ENCODE measurements at regions not wholly inside any gene's neighbourhood (a gene's known extent, or its start where the extent isn't known, plus 50 kb on each side); places are given as distances from the start of the nearest gene placed in this dataset.
"Not testable (repeated sequence)": the region's sequence is repeated elsewhere in the genome, so short reads cannot be mapped to it uniquely, and the experiment has no call there.

DNA sequence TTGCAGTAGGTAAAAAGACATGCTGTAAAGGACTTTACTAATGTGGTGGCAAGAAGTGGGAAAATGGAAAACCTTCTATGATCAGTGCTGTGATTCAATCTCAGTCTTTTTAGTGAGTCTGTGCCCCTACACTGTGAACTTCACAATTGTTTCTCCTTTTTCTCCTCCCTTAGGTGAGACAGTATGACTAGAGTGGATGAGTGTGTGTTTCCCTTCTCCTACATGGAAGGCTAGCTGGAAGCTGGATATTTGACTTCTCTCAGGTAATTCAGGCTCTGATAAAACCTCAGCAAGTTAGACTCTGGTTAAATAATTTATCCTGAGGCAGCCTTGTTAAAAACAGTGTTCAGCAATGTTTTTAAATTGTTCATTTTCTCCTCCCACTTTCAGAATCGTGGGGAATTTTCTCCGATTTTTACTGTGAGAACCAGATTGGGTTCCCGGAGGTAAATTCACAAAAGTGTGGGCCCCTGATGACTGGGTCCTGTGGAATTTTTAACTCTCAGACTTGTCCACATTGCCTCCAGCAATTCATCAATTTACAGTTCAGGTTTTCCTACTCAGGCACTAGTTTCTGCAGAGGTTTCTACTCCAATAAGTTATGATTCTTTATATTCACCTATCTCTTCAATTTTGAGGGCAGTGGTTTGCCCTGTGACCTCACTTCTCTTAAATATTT, 149.1 kb upstream of the PIK3R1 start:
- DNase-seq = no peak

DNA sequence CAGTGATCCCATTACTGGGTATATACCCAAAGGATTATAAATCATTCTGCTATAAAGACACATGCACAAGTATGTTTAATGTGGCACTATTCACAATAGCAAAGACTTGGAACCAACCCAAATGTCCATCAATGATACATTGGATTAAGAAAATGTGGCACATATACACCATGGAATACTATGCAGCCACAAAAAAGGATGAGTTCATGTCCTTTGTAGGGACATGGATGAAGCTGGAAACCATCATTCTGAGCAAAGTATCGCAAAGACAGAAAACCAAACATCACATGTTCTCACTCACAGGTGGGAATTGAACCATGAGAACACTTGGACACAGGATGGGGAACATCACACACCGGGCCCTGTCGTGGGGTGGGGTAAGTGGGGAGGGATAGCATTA, 150.2 kb upstream of the PIK3R1 start:
- DNase-seq = not testable (repeated sequence)

DNA sequence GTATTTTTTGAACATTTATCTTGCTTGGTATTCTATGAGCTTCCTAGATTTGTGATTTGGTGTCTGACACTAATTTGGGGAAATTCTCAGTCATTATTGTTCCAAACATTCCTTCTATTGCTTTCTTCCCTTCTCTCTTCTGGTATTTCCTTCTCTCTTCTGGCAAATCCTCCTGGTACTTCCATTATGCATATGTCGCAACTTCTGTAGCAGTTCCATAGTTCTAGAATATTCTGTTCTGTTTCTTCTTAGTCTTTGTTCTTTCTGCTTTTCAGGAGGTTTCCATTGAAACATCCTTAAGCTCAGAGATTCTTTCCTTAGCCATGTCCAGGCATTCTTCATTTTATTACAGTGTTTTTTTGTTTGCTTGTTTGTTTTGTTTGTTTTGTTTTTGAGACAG, 155.2 kb upstream of the PIK3R1 start:
- DNase-seq = no peak

DNA sequence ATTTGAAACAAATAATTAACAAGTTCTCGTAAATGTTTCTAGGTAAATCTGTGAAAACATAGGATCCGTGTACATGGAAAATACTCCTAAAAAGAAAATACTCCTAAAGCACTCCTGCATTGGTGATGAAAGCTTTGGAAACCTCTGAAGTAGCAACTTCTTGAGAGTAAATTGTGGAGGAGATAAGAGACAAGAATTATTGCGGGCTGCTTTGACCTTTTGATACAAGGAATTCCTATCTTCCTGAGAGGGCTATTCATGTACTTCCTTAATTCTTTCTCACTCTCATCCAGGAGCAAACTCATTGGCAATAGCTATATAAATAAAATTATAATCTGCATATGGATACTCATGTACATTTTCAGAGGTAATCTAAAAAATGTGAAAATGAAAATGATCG, 158.4 kb upstream of the PIK3R1 start:
- DNase-seq = no peak

DNA sequence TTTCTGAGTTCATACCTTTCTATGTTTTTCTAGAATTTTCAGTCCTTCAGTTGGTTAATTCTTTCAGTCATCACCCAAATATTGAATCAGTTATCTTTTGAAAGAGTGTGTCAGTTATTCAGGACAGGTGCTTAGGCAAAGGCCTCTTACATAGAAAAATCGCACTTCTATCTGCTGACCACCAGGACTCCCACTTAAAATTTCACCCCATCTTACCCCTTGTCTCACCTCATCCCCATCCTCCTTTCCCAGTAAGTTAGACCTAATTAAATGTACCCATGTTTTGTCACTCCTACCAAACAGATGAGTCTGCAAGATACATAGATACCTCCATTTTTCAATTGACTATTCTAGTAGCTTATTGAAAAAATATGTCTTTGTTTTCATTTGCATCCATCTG, 159.9 kb upstream of the PIK3R1 start:
- no peak for DNase-seq

DNA sequence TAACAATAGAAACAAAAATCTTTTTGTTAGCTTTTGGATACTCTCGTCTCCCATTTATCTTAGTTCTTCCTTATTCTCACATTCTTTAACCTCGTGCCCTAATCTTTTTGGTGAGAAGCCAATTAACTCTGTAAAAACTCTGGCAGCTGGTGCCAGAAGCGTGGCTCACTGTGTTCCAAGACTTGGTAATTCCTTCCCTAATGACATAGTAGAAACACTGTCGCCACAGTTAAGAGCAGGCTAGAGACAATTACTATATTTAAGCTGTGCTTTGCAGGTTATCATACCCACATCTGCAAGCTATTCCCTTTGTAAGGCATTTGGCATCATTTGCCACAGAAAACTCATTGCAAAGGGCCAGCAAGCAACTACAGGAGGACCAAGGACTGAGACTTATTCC, 160.9 kb upstream of the PIK3R1 start:
- no peak for DNase-seq

DNA sequence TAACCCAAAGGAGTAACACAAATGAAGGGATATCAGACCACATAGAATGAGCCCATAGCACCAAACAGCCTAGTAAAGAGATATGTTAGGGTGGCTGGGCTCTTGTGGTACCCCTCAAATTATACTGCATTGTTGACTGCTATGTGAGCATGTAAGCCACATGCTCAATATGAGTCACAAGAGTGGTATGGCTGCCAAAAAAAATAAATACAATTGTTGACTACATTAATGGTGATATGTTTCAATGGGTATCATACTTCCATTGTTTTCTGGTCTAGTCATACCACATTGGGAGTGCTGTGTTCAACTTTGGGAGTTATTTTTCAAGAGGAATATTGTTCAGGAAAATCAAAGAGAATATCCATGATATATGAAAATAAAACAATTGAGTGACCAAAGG, 162.4 kb upstream of the PIK3R1 start:
- DNase-seq = no peak

DNA sequence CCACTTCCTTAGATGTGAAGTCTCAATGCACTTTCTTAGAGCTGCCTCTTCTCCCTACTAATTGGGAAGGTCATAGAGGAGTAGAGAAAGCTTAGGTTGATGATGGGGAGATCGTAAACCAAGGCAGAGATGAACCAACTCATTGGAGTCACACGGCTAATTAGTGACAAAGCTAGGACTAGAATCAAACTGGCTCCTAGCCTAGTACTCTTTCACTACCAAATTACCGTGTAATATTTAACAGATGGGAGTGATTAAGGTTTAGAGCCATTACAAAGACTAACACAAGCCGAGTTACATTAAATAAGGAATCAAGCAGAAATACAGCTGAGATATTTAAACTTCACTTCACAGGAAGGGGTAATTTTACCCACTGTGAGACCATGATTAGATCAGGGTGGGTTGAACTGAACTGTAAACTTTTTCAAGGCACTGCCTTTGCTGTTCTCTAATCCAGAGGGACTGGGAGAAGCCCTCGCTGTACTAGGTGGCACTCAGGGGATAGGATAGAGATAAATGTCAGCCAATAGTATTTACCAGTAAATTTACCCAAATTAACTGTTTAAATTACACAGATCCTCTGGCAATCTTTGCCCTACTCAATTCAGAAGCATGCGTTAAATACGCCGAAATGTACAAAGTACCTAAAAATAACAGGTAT, 166.4 kb upstream of the PIK3R1 start:
- no peak for DNase-seq

DNA sequence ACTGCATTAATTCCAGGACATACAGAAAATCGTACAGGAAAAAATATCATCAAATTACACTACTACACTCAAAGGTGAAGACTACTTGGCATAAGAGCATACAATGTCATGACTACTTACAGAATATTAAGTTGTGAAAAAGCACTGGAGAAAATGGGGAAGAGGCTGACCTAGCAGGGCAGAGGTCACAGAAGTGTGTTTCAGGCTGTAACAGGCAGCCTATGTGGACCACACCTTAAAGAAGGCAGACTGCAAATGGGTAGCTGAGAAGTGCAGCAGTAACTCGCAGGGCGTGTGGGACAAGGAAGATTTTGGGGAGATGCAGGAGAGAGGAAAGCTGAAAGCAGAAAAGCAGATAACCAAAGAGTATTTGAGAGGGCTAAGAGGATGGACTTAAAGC, 167.0 kb upstream of the PIK3R1 start:
- no peak for DNase-seq

DNA sequence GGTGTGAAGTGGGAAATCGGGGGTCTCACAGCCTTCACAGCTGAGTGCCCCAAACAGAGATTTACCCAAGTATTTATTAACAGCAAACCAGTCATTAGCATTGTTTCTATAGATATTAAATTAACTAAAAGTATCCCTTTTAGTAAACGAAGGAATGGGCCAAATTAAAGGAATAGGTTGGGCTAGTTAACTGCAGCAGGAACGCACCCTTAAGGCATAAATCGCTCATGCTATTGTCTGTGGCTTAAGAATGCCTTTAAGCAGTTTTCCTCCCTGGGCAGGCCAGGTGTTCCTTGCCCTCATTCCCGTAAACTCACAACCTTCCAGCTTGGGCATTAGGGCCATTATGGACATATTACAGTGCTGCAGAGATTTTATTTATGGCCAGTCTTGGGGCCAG, 167.5 kb upstream of the PIK3R1 start:
- not testable (repeated sequence) for DNase-seq

DNA sequence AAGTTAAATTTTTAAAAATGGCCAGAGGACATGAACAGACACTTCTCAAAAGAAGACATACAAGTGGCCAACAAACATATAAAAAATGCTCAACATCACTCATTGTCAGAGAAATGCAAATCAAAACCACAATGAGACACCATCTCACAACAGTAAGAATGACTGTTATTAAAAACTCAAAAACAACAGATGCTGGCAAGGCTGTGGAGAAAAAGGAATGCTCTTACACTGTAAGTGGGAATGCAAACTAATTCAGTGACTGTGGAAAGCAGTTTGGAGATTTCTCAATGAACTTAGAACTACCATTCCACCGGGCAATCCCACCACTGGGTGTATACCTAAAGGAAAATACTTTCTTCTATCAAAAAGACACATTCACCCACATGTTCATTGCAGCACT, 168.5 kb upstream of the PIK3R1 start:
- no peak for DNase-seq

DNA sequence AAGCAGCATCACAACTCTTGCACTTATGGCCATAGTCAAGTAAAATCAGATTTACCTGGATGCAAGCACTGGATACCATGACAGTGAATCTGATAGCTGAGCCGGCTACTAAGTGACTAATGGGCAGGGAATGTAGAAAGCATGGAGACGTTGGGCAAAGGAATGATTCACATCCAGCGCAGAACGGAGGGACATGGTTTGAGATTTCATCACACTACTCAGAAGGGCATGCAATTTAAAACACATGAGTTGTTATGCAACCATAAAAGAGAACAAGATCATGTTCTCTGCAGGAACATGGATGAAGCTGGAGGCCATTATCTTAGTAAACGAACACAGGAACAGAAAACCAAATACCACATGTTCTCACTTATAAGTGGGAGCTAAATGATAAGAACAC, 169.1 kb upstream of the PIK3R1 start:
- DNase-seq = no peak

DNA sequence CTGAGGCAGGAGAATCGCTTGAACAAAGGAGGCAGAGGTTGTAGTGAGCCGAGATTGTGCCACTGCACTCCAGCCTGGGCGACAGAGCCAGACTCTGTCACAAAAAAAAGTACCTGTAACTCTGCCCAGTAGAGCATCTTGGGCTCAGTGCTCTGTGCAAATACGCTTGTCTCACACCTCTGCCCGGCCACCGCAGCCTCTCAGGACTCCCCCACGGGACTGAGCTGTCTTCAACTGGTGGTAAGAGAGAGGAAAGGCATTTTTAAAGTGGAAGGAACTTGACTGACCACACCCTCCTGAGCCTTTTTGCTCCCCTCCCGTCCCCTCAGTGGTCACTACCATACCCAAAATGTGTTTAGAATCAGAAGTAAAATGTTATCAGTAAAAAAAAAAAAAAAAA, 174.3 kb upstream of the PIK3R1 start:
- DNase-seq = no peak

DNA sequence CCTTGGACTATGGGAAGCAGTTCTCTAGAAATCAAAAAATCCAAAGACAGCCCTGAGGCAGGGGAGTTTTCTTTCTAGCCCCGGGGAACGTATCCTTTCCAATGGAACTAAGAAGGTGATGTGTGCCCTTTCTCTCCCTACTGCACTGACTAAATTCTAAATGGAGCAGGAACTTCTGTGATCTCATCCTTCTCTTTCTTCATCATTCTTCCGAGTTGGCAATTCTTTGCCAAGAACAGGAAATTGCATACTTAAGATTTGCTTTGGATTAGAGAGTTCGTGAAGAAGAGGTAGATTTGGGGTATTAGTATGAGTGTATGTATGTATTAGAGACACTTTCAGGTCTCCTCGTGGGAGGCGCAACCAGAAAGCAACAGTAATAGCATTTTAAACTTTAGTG, 178.0 kb upstream of the PIK3R1 start:
- DNase-seq = no peak

DNA sequence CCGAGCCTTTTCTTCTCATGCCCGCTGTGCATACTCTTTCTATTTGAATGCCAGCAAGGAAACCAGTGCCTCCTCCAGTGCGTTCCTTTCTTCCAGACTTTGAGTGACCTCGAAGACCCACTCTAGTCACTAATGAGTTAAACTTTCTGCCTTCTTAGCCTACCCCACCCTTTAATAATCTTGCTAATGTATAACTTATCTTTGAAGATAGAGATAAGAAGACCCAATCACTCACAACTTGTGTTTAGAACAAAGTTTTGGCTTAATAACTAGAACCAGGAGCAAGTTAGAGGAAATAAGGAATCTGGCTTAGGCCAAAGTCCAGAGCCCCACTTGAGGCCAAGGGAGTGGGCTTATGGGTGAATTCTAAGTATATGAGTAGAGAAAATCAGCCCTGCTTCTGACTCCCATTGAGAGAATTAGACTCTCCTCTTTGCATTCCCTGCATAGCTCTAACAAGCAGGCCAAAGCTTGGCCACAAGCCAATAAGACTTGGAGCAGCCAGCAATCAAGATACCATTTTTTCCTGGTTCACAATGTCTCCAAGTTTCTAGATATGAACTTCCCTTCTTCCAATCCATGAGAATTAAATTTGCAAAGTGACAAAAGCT, 181.5 kb upstream of the PIK3R1 start:
- no peak for DNase-seq

DNA sequence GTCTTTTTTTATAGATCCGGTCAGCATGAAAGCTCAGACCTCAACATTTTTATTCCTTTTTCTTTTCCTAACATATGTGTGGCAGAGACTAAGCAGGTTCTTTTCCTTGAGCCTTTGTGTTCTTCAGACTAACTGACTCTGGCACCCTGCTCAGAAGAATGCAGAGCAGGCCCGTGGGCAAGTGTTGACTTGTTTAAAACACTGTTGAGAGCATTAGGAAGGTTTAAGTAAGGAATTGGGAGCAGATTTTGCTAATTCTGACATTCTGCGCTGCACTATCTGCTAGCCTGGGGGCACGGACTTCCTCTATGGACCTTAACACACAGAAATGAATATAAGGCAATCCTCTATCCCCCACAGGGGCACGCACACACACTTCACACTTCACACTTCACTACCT, 182.5 kb upstream of the PIK3R1 start:
- DNase-seq = no peak

DNA sequence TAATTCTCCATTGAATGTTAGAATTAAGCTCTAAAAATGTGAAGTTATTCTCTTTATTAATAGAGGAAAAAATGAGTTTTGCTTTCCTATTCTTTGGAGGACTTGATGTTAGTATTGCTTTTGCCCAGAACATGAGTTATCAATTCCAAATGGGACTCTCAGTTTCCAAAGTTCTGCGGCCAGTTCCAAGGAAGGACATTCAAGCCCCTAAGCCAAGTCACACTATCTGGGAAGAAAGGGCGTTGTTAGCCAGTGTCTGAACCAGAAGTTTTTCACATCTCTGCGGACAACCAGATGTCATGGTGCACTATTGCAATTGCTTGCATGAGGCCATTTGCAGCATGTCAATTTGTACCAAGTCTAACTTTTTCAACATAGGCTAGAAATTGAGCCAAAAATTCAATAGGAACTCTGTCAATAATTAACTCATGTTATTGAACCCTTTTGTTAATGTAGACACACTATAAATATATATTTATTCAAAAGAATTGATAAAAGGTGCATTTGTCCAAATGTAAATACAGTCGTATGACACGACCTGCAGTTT, 183.3 kb upstream of the PIK3R1 start:
- DNase-seq = no peak

DNA sequence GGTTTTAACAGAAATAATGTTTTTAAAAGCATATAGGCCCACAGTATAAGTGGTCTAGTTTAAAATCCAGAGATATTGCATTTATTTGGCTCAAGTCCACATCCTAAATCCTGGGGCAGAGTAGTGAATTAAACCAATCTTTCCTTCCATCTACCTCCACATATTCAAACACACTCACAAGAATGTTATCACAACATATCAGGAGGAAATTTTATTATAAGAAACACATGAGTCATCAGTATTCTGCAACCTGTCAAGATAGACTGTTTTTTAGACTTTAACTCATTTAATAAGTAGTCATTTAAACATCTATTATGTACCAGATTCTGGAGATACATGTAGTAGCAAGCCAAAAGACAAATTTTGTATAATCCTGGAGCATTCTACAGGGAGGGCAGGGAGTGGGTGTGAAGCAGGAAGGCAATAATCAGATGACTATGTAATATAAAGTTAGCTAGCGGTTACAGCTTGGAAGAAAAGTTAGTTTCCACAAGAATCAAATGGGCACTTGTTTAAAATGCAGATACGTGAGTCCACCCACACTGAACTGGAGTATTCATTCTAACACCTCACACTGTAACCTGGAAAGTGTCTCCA, 187.3 kb upstream of the PIK3R1 start:
- DNase-seq = no peak

DNA sequence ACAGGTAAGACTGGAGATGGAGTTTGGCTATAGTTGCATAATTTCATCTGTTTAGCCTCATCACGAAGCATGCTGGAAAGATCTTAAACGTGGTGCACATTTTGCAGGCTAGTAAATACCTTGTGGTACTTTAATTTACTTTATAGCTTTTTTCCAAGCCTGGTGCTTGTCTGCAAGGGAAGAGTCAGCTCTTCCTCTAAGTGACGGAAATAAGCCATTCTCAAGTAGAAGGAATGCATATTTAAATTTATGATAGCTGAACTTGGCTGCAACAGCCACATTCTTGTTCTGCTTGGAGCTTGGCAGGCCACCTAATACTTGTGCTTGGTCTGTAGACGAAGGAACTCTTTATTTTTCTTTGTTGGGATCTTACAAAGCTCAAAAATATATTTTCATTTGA, 188.0 kb upstream of the PIK3R1 start:
- DNase-seq = no peak

DNA sequence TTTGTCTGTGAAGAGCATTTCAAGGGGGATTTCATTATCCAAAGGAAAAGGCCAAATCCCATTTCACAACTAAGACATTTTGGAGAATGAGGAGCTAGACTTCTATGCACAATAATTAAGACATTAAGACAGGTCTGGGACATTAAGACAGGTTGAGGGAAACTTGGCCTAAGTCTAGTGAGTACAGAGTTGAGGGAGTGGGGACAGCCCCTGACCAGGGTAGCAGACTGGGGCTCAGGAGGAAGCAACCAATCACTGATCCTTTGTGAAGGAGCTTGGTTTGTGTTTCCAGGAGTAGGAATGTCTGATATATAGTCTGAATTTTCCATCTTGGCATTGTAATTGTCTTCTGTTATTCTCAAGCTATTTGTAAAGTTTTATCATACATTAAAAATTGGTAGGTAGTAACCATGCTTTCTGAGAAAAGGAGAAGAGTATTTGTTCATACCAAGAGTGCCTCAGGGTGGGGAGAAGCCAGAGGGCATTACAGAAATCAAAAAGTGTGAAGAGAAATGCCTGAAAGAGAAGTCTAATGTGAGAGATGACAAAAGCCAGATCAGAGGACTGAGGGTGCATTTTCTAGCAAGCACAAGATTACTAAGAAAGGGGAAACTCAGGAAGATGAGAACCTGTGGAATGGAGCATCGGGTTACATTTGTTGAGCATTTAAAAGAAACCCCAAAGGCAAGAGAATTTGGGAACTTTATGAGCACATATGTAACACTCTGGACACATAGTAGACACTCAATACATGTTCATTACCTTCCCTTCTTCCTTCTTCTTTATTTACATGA, 189.3 kb upstream of the PIK3R1 start:
- no peak for DNase-seq

DNA sequence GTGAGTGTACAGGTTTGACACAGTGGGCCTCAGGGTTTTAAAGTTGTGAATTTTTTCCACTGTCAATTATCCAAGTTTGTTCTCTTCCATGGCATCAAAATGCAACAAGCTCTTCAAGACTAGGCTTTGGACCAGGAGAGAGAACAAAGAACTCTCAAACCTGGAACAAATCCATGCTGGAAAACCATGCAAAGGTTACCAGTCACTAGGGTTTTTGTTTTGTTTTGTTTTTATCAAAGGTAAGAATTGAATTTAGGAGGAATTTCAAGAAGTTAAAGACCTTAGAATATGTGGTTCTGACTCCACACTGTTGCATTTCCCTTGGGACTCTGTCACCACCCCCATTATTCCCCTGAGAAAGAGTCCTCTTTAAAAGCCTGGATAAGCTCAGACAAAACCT, 191.1 kb upstream of the PIK3R1 start:
- DNase-seq = no peak

DNA sequence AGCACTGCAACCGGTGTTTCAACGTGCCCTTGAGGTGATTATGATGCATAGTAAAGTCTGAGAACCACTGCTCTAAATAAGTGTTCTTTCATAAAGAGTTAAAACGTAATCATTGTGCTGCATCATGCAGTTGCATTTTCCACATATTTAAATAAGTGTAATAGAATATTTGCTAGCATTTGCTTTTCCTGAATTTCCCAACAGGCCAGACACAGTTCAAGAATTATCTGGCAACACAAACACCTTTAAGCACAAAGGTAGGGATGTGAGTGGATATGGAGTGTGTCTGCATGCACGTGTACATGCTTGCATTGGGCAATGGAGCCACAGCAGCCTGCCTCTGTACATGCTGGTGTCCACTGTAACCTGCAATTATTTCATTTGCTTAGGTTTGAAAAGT, 193.6 kb upstream of the PIK3R1 start:
- no peak for DNase-seq

DNA sequence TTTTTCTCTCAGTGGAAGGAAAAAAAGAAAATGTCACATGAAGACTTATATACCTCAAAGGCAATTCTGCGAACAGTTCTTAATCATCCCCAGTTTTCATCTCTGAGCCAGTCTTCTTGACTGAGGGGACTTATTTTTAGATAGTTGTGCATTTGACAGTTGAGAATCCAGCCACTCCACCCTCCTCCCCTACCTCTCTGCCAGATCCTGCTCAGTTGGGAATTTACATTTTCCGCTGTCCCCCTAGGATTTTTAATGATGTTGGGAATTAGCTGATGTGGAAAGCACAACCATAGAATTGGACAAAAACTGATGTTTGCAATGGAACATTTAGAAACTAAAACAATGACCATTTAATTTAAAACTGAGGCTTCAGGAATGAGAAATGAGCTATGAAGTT, 194.3 kb upstream of the PIK3R1 start:
- DNase-seq = no peak

Measured in NCI-H2029 (cell line).